ENCODE measurements at regions not wholly inside any gene's neighbourhood (a gene's known extent, or its start where the extent isn't known, plus 50 kb on each side); places are given as distances from the start of the nearest gene placed in this dataset.

DNA sequence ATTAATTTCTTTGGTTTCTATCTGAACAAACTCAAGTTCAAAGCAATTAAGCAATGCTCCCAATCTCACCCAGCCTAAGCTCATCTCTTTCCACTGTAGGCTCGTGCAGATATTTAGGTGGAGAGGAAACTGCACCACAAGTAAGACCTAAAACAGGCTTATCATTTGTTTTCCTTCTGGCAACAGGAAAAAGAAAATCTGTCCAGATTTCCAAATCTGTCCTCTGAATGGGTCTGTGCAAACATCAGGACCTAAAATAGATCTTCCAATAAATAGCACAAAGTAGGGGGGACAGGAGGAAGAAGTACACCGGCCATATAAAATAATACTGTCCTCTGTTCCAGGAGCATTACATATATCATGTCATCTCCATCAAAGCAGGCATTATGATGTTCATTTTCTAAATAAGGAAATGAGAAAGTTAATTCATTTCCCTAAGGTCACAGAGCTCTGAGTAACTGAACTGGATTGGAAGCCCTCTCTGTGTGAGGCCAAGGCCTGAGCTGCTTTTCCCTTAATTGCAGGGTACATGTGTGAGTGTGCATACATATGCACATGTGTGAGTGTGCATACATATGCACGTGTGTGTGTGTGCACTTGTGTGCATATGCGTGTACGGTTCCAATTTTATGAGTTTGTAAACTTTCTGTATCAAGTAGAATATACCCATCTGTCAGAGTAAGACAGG lies 92.8 kb upstream of the PARD3 start:
- Mint-ChIP-seq H3K27me3 (ENCODE audit: unreplicated experiment) (peaks cover 12% of the 10 kb centered on the region), H3K27ac (ENCODE audit: unreplicated experiment) (no peak overlapping the region), H3K36me3 (ENCODE audit: insufficient read depth, unreplicated experiment) (no peaks in the 10 kb centered on the region), H3K9me3 (ENCODE audit: low read depth, unreplicated experiment) (no peaks in the 10 kb centered on the region), H3K4me1 (ENCODE audit: low read depth, unreplicated experiment) (no peaks in the 10 kb centered on the region), H3K4me3 (ENCODE audit: low read depth, unreplicated experiment) (no peak overlapping the region)
- TF ChIP-seq, protein P1, sequence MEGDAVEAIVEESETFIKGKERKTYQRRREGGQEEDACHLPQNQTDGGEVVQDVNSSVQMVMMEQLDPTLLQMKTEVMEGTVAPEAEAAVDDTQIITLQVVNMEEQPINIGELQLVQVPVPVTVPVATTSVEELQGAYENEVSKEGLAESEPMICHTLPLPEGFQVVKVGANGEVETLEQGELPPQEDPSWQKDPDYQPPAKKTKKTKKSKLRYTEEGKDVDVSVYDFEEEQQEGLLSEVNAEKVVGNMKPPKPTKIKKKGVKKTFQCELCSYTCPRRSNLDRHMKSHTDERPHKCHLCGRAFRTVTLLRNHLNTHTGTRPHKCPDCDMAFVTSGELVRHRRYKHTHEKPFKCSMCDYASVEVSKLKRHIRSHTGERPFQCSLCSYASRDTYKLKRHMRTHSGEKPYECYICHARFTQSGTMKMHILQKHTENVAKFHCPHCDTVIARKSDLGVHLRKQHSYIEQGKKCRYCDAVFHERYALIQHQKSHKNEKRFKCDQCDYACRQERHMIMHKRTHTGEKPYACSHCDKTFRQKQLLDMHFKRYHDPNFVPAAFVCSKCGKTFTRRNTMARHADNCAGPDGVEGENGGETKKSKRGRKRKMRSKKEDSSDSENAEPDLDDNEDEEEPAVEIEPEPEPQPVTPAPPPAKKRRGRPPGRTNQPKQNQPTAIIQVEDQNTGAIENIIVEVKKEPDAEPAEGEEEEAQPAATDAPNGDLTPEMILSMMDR (IDR thresholded peaks at IDR 0.05; ENCODE audit: unreplicated experiment): no peak
- CTCF ChIA-PET: interaction anchor here (0.6 kb wide), 1 partner anchor 277 kb away, joined by 3 read pairs; no protein-coding TSS in a partner anchor
- DNase-seq: no peak
- no TSS peak for BruUV-seq (replicated peaks)
- intact Hi-C loops (cut with micrococcal nuclease; ENCODE audit: unreplicated experiment): no loop called here

DNA sequence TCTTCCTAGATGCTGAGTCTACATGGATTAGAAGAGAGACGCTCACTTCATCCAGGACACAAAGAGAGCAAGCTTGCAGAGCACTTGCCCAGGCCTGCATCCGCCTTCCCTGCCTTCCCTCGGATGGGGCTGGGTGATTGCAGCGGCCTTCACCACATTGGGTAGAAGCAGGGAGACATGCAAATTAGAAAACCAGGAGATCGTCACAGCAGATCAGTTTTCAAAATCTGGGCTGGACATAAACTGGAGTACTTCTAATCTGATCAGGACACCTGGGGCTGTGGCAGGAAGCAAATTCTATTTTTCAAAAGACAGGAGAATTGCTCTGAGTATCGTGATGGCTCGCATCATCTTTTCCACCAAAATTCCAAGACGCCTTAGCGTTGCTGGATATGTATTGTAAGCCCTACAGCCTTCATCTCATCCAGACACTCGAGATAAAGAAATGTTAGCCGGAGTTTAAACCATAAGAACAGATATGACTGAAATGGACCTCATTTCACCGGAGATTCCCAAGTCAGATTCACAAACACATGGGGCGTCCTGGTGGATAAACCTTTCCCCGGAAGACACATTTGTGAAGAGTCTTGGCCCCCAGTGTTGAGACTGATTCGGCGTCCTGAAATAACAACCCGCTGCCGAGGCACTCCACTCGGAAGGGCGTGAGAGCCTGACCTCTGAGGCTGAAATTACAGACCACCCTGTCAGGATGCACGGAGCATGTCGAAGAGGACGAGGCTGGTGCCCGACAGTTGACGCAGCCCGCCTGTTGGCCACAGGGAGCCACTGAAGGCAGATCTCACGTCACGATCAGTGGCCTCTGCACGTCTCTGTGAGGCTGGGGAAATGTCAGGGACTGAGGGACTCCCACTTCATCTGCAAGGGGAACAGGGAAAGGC lies 91.2 kb upstream of the PARD3 start:
- no TSS peak for BruUV-seq (replicated peaks)
- no peaks in the 10 kb centered on the region for H3K36me3 Mint-ChIP-seq (ENCODE audit: insufficient read depth, unreplicated experiment)
- no peak for DNase-seq
- CTCF ChIA-PET: no interaction called here
- no peak overlapping the region for H3K27ac Mint-ChIP-seq (ENCODE audit: unreplicated experiment)
- no peaks in the 10 kb centered on the region for H3K9me3 Mint-ChIP-seq (ENCODE audit: low read depth, unreplicated experiment)
- H3K4me1 Mint-ChIP-seq (ENCODE audit: low read depth, unreplicated experiment): no peaks in the 10 kb centered on the region
- no peaks in the 10 kb centered on the region for H3K27me3 Mint-ChIP-seq (ENCODE audit: unreplicated experiment)
- TF ChIP-seq, protein P1 (IDR thresholded peaks at IDR 0.05; ENCODE audit: unreplicated experiment): no peak
- H3K4me3 Mint-ChIP-seq (ENCODE audit: low read depth, unreplicated experiment): no peak overlapping the region
- intact Hi-C loops (cut with micrococcal nuclease; ENCODE audit: unreplicated experiment): no loop called here

DNA sequence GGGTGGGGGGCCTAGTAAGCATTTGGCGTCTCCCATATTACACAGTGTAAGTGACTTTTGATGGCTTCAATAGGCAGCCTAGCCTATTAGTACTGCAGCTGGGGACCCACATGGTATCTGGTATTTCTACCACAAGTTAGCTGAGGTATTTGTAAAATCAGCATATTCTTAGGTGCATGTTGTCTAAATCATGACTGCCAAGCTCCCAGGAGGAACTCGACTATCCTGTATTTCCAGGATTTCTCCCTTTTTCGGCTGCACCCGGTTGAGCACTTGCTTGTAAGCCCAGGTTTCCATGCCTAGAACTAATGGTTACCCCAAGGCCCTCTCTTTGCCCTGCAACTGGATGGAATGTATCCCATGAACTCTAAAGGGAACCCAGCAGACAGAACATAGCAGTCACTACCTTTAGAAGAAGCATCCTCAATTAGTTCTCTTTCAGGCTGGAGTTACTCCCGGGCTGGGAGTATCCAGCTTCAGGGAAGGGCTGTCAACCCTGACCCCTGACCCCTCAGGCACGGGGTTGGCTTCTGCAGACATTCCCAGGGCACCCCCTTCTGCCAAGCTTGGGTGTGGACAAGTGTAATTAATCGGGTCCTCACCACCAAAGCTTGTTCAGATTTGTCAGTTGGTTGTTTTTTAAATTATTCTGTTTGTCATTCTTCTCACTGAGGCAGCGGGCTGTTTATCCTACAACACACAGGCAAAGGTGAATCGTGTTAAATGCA lies 90.3 kb upstream of the PARD3 start:
- Mint-ChIP-seq H3K4me1 (ENCODE audit: low read depth, unreplicated experiment) (no peaks in the 10 kb centered on the region), H3K9me3 (ENCODE audit: low read depth, unreplicated experiment) (no peaks in the 10 kb centered on the region), H3K27ac (ENCODE audit: unreplicated experiment) (no peak overlapping the region), H3K27me3 (ENCODE audit: unreplicated experiment) (no peaks in the 10 kb centered on the region), H3K36me3 (ENCODE audit: insufficient read depth, unreplicated experiment) (no peaks in the 10 kb centered on the region), H3K4me3 (ENCODE audit: low read depth, unreplicated experiment) (no peak overlapping the region)
- intact Hi-C loops (cut with micrococcal nuclease; ENCODE audit: unreplicated experiment): no loop called here
- TF ChIP-seq, protein P1 (IDR thresholded peaks at IDR 0.05; ENCODE audit: unreplicated experiment): no peak
- DNase-seq: no peak
- BruUV-seq (replicated peaks): no TSS peak
- CTCF ChIA-PET: interaction anchor here (0.7 kb wide), 1 partner anchor 326 kb away, joined by 3 read pairs; no protein-coding TSS in a partner anchor

DNA sequence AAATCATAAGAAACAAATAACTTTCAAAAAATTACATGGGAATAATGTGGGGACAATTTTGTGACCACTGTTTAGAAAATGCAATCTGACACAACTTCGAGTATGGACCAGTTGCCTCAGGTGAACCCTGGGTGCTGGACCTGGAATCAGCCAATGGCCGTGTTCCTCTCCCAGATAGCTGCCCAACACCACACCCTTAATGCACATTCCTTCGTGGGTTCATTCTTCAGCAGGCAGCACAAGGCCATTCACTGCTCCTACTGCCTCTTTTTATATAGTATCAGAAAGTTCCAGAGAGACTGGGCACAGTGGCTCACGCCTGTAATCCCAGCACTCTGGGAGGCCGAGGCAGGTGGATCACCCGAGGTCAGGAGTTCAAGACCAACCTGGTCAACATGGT lies 89.1 kb upstream of the PARD3 start:
- intact Hi-C loops (cut with micrococcal nuclease; ENCODE audit: unreplicated experiment): no loop called here
- Mint-ChIP-seq H3K27me3 (ENCODE audit: unreplicated experiment) (no peaks in the 10 kb centered on the region), H3K27ac (ENCODE audit: unreplicated experiment) (no peak overlapping the region), H3K4me3 (ENCODE audit: low read depth, unreplicated experiment) (no peak overlapping the region), H3K4me1 (ENCODE audit: low read depth, unreplicated experiment) (no peaks in the 10 kb centered on the region), H3K9me3 (ENCODE audit: low read depth, unreplicated experiment) (no peaks in the 10 kb centered on the region), H3K36me3 (ENCODE audit: insufficient read depth, unreplicated experiment) (no peaks in the 10 kb centered on the region)
- CTCF ChIA-PET: no interaction called here
- no TSS peak for BruUV-seq (replicated peaks)
- TF ChIP-seq, protein P1 (IDR thresholded peaks at IDR 0.05; ENCODE audit: unreplicated experiment): no peak
- DNase-seq: no peak

Data from Calu3 (cell line).